Stimulated activated naive CD8-positive, alpha-beta T cell treated with anti-CD3 and anti-CD28 coated beads, Interleukin-15, Interleukin-2, amounts not matched to agents 100 U/mL and 50 U/mL, for 24 hours (primary cell): ENCODE measurements at regions not wholly inside any gene's neighbourhood (a gene's known extent, or its start where the extent isn't known, plus 50 kb on each side); places are given as distances from the start of the nearest gene placed in this dataset.
"Not testable (repeated sequence)": the region's sequence is repeated elsewhere in the genome, so short reads cannot be mapped to it uniquely, and the experiment has no call there.

Experiments used
- ATAC-seq: fragments of 150-1000 bp; cut with Tn5 transposase; one replicate; pipeline ENCODE4 v1.10.0; 2021
- DNase-seq: peaks from one replicate; pipeline ENCODE4 v3.0.0; 2021

GRCh38 chr20:25864963-25865714 lies 168.5 kb upstream of the ZNF337 start:
- not testable (repeated sequence) for ATAC-seq, DNase-seq

DNA sequence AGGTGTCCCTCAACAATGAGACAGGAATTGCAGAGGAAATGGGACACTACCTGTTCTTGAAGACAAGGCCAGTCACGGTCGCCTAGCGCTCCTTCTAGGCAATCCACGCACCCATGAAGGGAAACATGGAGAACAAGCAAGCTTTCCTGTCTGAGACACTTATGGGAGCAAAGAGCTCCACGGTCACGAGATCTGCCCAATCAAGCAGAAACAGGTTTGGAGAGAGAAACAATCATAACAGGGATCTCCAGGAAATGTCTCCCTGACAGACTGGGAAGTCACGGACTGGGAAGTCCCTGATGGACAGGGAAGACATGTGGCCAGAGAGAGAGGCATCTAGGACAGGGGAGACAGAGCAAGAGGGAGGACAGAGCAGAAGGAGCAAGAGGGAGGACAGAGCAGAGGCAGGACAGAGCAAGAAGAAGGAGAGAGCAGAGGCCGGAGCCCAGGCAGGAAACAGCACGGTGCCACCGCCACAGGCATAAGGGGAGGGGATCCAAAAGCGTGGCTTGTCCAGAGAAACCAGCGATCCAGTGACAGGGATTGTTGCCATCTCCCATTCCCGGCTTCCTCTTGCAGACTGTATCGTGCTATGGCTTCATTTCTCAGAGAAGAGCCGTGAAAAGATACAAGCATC lies 167.8 kb upstream of the ZNF337 start:
- no peak for DNase-seq
- ATAC-seq: no peak

GRCh38 chr20:25863536-25864325 lies 167.1 kb upstream of the ZNF337 start:
- DNase-seq (no peak), ATAC-seq (no peak)

DNA sequence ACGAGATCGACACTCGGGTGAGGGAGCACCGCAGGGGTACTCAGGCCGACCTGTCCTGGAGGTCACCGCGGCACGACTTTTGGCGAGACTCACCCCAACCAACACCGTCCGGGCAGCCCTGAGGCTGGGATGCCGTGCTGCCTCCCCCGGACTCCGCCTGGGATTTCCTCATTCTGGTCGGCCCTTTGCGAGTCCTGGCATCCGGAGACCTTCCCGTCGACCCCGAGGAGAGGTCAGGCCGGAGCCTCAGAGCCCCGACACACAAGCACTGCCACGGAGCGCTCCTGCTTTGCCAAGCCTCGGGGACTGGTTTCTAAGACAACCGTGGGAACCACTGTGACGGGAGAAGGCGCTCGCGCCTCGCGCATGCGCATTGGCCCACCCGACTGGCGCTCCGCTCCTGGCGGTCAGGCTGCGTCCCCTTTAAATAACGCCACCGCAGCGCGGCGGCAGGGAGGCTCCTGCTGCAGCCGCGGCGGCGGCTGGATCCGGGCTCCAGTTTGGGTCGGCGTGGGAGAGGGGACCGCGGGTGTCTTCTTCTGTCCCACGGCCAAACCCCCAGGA lies 166.4 kb upstream of the ZNF337 start:
- peak; percentile 87 for DNase-seq
- not testable (repeated sequence) for ATAC-seq

DNA sequence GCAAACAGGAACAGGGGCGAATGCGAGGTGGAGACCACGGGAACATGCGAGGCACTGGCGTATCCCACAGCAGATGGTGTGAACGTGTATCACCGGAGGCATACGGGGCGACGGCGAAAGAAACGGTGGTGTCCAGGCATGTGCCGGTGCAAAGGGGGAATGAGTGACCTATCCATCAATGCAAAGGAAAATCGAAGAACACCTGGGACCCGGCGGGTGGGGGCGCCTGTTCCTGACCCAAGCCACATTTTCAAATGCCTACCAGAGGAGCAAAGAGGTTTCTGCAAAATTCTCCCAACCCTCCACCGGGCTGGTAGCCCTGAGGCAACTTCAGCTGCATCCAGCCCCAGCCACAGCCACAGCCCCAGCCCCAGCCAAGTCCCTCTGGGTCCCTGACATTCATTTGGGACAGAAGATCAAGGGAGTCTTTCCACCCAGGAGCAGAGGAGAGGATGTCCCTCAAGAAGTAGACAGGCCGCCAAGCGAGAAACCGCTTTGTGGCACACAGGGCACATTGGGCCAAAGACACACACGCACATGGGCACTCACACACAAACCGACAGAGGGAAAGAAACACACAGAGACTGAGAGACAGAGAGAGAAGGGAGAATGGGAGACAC lies 164.0 kb upstream of the ZNF337 start:
- DNase-seq (no peak), ATAC-seq (no peak)

GRCh38 chr20:25859649-25860530 lies 163.2 kb upstream of the ZNF337 start:
- peak; percentile 76 for DNase-seq
- ATAC-seq: no peak

DNA sequence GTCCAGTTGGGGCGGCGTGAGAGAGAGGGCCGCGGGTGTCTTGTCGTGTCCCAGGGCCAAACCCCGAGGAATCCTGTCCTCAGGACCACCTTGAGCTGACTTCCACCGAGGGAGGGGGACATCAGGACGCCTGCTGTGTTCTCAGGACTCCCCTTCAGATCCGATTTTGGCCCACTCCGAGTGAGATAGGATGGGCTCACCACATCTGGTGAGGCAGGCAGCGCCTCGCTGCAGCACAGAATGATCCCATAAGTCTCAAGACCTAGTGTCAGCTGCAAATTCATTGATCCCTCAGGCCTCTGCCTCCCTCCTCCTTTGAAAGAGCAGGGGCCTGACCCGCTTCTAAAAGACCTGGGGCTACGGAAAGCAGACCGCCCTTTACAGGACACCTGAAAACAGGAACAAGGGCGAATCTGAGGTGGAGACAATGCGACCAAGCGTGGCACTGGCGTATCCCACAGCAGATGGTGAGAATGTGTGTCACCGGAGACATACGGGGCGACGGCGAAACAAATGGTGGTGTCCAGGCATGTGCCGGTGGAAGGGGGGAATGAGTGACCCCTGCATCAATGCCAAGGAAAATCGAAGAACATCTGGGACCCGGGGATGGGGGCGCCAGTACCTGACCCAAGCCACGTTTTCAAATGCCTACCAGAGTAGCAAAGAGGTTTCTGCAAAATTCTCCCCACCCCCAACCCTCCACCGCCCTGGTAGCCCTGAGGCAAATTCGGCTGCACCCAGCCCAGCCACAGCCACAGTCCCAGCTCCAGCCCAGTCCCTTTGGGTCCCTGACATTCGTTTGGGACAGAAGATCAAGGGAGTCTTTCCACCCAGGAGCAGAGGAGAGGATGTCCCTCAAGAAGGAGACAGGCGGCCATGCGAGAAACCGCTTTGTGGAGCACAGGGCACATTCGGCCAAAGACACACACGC lies 162.1 kb upstream of the ZNF337 start:
- ATAC-seq: no peak
- DNase-seq: no peak

DNA sequence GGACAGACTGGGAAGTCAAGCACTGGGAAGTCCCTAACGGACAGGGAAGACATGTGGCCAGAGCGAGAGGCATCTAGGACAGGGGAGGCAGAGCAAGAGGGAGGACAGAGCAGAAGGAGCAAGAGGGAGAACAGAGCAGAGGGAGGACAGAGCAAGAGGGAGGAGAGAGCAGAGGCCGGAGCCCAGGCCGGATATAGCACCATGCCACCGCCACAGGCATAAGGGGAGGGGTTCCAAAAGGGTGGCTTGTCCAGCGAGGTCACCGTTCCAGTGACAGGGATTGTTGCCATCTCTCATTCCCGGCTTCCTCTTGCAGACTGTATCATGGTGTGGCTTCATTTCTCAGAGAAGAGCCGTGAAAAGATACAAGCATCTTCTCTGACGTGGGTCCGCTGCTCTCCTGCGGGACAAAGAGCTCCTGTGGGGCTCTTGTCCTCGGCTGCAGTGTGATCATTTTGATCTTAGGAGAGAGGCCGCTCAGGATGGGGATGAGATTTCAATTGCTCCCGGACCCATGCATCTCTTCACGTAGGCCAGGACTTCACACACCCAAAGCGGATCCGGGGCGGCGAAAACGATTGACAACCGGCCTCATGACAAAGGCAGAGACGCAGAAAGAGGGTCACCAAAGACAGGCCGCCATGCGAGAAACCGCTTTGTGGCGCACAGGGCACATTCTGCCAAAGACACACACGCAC lies 160.6 kb upstream of the ZNF337 start:
- DNase-seq: not testable (repeated sequence)

GRCh38 chr20:25856256-25856884 lies 159.7 kb upstream of the ZNF337 start:
- ATAC-seq (no peak), DNase-seq (no peak)

More for the DNA sequence above, 160.6 kb upstream of the ZNF337 start:
- not testable (repeated sequence) for ATAC-seq

GRCh38 chr20:25855451-25856156 lies 159.0 kb upstream of the ZNF337 start:
- not testable (repeated sequence) for DNase-seq

GRCh38 chr20:25854666-25855065 lies 158.0 kb upstream of the ZNF337 start:
- DNase-seq, ATAC-seq: not testable (repeated sequence)

More at GRCh38 chr20:25855451-25856156, 159.0 kb upstream of the ZNF337 start:
- not testable (repeated sequence) for ATAC-seq

DNA sequence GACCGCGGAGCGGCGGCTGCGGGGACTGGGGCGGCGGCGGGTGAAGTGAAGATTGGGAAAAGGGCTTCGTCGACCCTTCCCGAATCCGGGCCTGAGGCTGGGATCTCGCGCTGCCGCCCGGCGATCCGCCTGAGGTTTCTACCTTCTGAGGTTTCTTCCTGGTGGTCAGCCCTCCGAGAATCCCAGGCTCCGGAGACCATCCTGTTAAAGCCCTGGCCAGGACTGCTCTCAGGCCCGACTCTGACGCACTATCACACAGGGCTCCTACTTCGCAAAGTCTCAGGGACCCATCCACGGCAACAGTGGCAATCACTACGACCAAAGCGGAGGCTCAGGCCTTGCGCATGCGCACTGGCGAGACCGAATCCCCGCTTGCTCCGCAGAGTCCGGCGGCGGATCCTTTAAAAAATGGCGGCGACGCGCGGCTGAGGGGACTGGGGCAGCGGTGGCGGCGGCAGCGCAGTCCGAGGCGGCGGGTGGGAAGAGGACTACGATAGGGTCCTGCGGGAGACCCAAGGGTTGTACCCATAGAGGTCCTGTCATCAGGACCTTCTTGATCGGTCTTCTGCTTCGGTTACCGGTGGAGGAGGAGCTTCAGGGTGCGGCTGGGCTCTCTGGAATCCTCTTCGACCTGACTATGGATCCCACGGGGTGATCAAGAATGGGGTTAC lies 157.2 kb upstream of the ZNF337 start:
- peak; percentile 84 for DNase-seq
- peak; percentile 59 for ATAC-seq

DNA sequence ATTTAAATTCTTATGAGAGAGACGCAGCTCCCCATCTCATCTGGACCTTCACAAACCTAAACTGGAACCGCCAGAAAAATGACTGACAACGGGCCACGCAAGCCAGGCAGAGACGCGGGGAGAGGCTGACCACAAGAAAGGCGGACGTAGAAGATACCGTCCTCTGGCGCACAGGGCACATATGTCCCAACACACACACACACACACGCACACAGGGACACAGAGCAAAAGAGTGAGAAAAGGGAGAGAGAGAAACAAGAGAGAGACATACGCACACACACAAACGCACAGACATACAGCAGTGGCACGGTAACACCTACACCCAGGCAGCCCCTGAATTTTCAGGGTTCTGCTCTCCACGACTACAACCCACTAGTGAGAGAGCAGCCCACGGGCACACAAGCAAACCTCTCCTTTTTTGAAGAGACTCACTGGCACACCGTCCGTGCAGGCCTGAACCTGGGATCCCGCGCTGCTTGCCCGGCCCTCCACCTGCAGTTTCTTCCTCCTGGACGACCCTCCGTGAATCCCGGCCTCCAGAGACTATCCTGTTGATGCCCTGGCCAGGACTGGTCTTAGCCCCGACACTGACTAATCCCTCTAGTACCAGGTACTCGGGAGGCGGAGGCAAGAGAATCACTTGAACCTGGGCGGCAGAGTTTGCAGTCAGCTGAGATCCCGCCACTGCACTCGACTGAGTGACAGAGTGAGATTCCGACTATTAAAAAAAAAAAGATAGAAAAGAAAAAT lies 156.5 kb upstream of the ZNF337 start:
- not testable (repeated sequence) for DNase-seq, ATAC-seq

DNA sequence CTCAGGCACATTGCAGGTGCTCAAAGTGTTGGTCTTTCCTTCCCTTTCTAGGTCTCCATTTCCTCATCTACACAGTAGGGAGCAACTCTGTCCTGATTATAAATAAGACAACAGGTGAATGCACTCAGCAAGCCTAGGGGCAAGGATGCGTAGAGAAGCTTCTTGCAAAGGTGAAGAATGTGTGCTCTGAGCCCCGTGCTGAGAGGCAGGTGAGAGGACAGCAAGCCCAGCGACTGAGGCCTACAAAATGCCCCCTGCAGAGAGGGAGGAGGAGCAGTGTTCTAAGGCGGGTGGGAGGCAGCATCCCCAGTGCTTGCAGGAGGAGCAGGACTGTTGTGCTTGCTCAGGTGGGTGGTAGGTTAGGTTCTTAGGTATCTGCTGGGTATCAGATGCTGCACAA lies 153.5 kb upstream of the ZNF337 start:
- ATAC-seq, DNase-seq: not testable (repeated sequence)

GRCh38 chr20:25848222-25848621 lies 151.6 kb upstream of the ZNF337 start:
- no peak for ATAC-seq

DNA sequence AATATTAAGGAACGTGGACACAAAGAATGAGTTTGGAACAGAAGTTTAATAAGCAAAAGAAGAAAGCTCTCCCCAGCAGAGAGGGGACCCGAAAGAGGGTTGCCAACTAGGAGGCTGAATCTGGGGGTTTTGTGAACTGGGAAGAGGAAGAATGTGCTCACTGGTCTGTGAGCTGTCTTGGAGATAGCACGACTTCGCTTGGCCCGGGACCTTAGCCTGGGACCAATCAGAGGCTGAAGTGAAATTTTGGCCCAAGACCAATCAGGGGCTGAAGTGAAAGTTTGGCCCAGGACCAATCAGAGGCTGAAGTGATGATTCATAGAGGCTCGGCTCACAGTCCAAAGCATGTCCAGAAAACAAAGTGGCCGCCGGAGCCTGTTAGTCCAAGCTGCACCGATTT lies 148.0 kb upstream of the ZNF337 start:
- not testable (repeated sequence) for DNase-seq, ATAC-seq

More at GRCh38 chr20:25848222-25848621, 151.6 kb upstream of the ZNF337 start:
- no peak for DNase-seq
